ENCODE measurements at regions not wholly inside any gene's neighbourhood (a gene's known extent, or its start where the extent isn't known, plus 50 kb on each side); places are given as distances from the start of the nearest gene placed in this dataset.

DNA sequence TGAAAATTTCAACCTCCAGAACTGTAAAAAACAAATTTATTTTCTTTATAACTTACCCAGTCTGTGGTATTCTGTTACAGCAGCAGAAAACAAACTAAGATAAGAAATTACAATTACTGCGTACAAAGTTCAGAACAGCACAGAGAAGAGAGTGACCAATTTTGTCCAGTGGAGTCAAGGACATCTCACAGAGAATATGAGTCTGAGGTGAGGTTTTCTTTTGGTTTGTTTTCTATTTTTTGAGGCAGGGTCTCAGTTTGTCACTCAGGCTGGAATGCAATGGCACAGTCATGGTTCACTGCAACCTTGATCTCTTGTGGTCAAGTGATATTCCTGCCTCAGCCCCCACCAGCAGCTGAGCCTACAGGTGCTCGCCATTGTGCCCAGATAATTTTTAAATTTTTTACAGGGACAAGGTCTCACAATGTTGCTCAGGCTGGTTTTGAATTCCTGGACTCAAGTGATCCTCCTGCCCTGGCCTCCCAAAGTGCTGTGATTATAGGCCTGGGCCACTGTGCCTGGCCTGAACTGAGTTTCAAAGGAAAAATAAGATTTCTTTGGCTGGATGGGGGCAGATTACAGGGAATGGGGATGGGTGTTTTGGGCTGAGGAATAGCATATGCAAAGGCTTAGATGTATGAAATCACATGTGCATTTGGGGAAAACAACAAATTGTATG lies 201.1 kb upstream of the USP24 start:
- DNase-seq, result no peak

- no peak for DNase-seq
Measured at GRCh38 chr1:55413286-55413685, 198.1 kb upstream of the USP24 start.

- DNase-seq, result no peak
Measured at GRCh38 chr1:55412060-55412459, 196.9 kb upstream of the USP24 start.

DNA sequence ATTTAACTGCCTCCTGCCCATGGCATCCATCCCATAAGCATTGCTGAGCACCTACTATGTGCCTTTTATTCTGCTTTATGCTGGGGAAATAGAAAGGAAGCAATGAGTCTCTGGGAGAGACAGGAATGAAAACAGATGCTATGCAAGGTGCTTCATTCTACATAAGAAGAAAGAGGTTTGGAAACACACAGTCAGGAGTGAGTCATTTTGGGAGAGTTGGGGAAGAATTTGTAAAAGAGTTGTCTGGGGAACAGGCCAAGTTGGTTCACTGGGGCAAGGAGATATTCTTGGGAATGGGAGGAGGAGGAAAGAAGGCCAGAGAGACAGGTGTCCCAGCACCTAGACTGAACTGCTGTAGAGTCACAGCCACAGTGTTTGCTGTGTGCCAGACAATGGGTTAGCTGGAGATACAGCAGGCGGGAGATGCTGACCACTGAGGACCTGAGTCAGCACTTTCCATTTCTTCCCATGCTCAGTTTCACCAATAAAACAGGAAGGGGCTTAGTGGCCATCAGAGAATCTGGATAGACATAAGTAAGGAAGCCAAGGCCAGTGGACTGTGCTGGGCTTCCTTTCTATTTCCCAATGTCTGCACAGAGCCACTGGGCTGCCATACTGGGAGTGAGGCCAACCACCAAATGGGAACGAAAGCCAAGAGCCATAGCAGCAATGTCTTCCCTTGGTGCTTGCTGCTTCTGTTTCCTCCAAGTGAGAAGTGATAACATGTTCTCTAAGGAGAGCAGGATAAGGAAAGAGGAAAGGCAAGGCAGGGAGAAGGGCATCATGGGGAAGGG lies 187.7 kb upstream of the USP24 start:
- no peak for DNase-seq

GRCh38 chr1:55402142-55402541 lies 187.0 kb upstream of the USP24 start:
- no peak for DNase-seq

DNA sequence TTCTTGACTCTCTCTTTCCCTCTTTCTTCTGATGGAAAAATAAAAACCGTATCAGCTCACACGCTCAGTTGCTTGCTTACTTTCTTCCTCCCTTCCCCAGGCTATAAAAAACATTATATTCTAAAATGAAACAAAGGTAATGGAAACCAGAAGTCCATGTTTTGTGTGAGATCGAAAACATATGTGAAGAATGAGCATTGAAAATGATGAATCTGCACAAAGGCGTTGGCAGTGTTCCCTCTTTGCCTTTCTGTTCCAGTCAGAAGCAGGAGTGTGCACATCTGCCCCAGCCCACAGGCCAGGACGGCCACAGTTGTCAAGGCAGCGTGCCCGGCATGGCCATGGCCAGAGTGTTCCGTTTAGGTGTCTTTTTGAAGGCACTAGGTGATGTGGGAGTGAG lies 185.3 kb upstream of the USP24 start:
- no peak for DNase-seq

- no peak for DNase-seq
Measured at GRCh38 chr1:55399346-55399745, 184.2 kb upstream of the USP24 start.

DNA sequence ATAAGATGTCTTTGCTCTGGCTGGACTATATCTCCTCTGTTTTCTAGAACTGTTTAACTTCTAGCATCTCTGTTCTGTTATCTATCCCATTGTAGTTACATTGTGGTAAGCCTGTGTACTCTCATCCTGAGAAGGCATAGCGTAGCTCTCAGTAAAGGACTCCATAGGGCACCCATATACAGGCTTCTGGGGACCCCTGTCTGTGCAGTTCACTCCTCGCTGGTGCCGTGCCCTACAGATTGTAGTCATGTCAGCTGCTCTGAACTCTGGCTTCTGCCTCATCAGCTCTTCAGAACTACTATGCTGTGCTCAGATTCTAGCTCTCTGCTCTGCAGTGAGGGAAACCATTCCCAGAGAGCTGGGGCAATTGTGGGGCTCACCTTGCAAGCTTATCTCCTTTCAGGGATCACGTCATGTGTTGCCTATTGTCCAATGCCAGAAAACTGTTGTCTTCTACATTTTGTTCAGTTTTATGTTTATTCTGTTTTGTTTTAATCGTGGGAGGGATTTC lies 181.3 kb upstream of the USP24 start:
- DNase-seq, result no peak

GRCh38 chr1:55388960-55389359 lies 173.8 kb upstream of the USP24 start:
- DNase-seq, result no peak

- no peak for DNase-seq
Measured at GRCh38 chr1:55387145-55387544, 172.0 kb upstream of the USP24 start.

- no peak for DNase-seq
Measured at GRCh38 chr1:55386456-55386855, 171.3 kb upstream of the USP24 start.

DNA sequence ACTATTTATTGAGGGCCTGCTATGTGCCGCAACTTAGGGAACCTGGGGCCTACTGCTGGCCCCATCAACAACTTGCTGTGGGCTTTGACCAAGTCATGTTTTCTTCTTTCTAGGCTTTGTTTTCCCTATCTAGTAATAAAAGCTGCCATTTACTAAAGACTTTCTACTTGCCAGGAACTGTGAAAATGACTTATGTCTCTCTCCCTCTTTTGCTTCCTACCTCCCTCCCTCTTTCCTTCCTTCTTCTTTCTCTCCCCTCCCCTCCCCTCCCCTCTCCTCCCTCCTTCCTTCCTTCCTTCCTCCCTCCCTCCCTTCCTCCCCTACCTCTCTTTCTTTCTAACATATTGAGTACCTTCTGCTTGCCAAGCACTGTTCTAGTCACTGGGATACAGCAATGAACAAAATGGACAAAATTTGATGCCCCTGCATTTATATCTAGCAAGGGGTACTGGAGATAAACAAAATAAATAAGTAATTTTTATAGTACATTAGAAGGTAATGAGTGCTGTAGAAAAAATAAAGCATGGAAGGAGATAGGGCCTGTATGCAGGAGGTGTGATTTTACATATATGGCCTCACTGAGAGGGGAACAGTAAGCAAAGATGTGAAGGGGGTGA lies 170.3 kb upstream of the USP24 start:
- DNase-seq, result no peak

DNA sequence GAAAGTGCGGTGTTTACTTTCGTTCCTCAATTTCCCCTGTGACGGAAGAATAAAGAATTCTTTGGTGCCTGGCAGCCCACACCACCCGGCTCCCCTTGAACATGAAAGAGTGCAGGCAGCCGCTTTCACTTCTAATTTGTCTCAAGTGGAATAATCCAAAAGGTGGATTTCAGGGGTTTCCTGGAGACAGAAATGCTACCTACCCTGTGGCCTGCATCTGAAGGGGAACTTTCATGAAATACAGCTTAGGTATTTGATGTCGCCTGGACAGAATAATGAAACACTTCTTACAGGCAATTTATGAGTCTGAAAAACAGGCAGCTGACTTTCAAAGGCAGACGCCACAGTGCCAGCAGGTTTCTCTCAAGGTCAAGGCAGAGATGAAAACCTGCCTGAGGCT lies 169.5 kb upstream of the USP24 start:
- DNase-seq, result no peak

DNA sequence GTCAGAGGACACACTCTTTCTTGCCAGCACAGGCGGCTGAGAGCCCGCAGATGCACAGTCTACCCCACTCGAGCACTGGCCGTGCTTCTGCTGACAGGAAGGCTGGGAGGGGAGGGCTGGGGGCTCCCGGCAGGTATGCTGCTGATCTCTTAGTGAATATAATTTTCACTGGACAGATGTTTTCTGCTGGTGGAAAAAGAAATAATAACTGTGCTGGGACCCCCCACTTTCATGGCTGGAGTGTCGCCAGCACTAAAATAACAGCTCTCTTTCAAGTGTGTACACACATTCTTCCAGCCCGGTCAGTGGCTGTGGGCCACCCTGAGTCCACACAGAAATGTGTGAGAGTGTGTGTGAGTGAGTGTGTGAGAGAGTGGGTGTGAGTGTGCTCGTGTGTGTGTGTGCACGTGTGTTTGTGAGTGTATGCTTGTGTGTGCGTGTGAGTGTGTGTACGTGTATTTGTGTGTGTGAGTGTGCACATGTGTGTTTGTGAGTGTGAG lies 167.7 kb upstream of the USP24 start:
- DNase-seq, result no peak

DNA sequence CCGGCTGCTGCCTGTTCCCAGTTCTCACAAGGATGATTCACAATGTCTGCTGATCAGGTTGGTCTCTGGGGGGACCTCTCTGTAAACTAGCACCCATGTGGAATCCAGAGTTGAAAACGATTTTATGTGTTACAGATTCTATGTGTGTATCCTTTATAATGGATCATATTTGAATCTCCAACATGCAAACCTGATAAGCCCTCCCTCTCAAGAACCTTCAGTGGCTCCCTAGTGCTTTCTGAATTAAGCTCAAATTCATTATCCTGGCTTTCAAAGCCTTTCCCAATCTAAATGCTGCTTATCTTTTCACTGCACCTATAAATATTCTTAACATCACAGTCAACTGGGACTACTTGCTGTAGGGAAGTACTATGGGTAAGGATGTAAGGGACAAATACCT lies 166.8 kb upstream of the USP24 start:
- DNase-seq, result no peak

DNA sequence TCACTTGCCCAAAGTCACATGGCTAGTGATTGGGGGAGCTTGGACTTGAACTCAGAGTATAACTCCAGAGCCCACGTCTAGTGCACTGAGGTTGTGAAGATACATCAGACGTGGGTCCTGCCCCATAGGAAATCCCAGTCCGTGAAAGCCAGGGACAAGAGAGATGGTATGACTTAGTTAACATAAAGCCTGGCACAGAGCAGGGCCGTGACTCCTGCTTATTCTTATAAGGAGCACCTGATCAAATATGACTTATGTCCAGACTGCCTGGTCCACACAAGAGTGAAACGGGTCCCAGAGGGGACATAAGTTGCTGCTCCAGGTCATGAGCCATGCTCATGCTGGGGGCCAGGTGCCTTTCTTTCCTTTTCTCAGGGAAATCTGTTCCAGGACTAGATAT lies 166.3 kb upstream of the USP24 start:
- DNase-seq, result no peak

DNA sequence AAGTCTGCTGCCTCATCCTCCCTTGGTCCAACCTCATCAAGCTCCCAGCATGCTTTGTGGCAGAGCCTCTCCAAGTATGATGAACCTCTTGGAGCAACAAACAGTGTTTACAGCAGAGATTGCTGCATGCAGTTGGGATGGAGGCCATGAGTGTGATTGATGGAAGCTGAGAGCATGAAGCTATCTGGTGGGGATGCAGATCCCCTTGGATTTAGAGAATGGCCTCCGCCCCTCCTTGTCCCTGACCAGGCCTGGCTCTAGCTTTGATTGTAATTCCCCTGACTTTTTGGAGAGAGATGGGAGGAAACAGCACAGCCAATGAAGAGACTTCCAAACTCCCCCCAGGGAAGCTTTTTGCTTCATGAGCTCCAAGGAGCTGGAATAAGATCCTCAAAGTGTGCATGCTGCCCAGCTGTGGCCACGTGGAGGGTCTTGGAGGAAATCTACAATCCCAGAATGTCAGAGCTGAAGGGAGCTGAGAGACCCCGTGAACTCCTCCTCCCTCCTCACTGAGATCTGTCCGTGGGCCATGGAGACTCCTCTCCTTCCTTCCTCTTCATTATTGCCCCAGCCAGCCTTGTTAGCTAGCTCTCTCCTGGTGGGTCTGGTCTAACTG lies 165.3 kb upstream of the USP24 start:
- DNase-seq, result no peak

GRCh38 chr1:55378582-55378981 lies 163.4 kb upstream of the USP24 start:
- no peak for DNase-seq

- DNase-seq, result no peak
Measured at GRCh38 chr1:55376897-55377296, 161.7 kb upstream of the USP24 start.

DNA sequence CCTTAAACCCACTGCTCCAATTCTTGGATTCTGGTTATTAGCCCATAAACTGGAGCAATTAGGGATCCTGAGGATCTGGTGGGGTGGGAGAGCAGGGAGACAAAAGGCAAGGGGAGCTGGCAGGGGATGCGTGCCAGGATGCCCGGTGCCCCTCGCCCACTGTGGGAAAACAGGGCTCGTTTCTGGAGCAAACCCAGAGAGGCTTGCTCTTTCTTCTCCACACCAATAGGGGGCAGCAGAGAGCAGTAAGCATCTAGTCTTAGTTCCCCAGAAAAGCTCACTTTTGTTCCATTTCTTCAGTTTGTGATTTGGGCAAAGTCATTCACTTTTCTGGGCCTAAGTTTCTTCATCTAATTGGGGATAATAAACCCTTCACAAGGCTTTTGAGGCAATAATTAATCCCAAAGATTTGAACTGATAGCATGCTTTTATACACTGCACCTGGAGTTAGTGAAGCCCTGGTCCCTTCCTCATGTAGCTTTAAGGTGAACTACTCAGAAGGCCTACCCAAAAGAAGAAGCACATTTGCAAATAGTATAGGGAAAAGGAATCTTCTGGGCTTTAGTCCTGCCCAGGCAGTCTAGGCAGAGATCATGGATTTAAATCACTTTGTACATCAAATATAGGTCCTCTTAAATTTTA lies 160.6 kb upstream of the USP24 start:
- DNase-seq, result peak; percentile 16

DNA sequence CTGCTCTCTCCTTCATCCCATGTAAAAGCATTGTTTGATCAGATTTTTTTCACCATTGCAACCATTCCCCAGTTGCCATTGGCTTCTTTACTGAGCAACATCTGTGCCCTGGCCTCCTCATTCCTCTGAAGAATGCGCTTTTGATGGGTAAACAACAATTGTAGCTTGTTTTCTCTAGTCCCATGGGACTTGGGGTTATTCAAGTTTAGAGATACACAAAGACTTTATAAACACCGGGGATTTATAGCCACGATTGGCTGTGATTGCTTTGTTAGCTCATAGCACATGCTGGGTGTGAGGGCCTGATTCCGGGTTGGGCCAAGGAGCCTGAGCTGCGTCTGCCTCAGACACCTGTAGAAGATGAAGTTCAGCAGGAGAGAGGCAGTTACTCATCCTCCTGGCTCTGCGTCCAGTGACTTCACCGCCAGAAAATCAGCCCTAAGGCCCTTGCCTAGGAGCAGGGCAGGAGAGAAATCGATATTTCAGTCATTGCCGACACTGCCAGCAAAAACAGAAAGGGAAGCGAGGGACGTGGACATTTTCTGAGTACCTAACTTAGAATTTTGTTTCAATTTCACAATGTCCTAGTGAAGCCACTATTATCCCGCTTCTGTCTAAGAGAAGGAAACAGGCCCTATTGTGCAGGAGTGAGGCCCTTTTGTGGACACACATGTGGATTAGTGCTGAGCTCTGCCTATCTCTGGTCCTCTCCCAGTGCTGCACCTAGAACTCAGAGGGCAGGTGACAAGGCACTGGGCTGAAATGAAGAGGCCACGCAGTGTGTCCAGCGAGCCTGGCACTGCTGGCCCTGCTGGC lies 159.8 kb upstream of the USP24 start:
- no peak for DNase-seq

GRCh38 chr1:55374216-55374615 lies 159.1 kb upstream of the USP24 start:
- DNase-seq, result no peak

All from CD4-positive, alpha-beta T cell treated with Interleukin-21 for 1 hour (primary cell).